ENCODE measurements at regions not wholly inside any gene's neighbourhood (a gene's known extent, or its start where the extent isn't known, plus 50 kb on each side); places are given as distances from the start of the nearest gene placed in this dataset.

DNA sequence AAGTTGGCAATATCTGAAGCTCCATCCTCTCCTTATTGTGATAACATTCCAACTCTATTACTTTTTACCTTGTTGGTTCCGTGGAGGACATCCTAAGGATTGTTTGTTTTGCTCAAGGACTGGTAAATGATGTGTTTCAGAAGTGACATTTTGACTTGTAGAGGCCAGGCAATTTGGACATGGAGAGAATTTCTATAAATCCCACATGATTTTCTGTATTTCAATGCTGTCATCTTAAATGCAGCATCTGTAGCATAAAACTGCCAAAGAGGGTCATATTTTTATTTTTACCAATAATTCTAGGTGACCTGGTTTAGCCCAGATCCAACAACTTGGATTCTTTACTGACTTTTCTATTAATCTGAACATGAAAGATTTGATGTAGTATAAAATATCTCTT is 328.4 kb downstream of the BMP4 start:
- H3K4me1 ChIP-seq = peaks cover 0 to 4% (median 0%) of the 10 kb centered on the region in 4 donors
- no peak overlapping the region for H3K4me3 ChIP-seq
- WGBS, 2 donors = 69 to 76% methylated on average over 1 of the region's 1 CpG
- H3K27ac ChIP-seq = no peak overlapping the region
- H3K9me3 ChIP-seq = no peaks in the 10 kb centered on the region
- DNase-seq (ENCODE audit: low spot score in 2 of 2) = no peak
- no peaks in the 10 kb centered on the region for H3K27me3 ChIP-seq
- H3K36me3 ChIP-seq = no peaks in the 10 kb centered on the region
- TF ChIP-seq EP300 (IDR thresholded peaks at IDR 0.05) (no peak), POLR2A (IDR thresholded peaks at IDR 0.05) (no peak)
- TF ChIP-seq, protein P1, sequence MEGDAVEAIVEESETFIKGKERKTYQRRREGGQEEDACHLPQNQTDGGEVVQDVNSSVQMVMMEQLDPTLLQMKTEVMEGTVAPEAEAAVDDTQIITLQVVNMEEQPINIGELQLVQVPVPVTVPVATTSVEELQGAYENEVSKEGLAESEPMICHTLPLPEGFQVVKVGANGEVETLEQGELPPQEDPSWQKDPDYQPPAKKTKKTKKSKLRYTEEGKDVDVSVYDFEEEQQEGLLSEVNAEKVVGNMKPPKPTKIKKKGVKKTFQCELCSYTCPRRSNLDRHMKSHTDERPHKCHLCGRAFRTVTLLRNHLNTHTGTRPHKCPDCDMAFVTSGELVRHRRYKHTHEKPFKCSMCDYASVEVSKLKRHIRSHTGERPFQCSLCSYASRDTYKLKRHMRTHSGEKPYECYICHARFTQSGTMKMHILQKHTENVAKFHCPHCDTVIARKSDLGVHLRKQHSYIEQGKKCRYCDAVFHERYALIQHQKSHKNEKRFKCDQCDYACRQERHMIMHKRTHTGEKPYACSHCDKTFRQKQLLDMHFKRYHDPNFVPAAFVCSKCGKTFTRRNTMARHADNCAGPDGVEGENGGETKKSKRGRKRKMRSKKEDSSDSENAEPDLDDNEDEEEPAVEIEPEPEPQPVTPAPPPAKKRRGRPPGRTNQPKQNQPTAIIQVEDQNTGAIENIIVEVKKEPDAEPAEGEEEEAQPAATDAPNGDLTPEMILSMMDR (IDR thresholded peaks at IDR 0.05) = no peak

DNA sequence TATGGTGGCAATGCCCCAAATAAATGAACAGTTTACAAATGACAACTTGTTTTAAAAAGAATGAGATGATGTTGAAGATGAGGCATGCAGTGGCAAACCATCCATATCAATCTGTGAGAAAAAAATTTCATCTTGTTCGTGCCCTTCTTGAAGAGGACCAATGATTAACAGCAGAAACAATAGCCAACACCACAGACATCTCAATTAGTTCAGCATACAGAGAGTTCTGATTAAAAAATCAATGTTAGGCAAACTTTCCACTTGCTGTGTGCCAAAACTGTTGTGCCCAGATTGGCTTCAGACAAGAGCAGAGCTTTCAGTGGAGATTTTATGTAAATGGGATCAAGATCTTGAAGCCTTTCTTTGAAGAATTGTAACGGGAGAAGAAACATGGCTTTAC is 329.9 kb downstream of the BMP4 start:
- 79 to 90% methylated on average over 2 of the region's 2 CpGs for WGBS, 2 donors
- H3K4me3 ChIP-seq = no peak overlapping the region
- H3K36me3 ChIP-seq = no peaks in the 10 kb centered on the region
- TF ChIP-seq POLR2A (IDR thresholded peaks at IDR 0.05) (no peak), EP300 (IDR thresholded peaks at IDR 0.05) (no peak)
- TF ChIP-seq, protein P1 (IDR thresholded peaks at IDR 0.05) = no peak
- H3K27ac ChIP-seq = no peak overlapping the region
- H3K9me3 ChIP-seq = no peaks in the 10 kb centered on the region
- H3K27me3 ChIP-seq = no peaks in the 10 kb centered on the region
- no peak for DNase-seq (ENCODE audit: low spot score in 2 of 2)
- H3K4me1 ChIP-seq = peaks cover 0 to 4% (median 0%) of the 10 kb centered on the region in 4 donors

DNA sequence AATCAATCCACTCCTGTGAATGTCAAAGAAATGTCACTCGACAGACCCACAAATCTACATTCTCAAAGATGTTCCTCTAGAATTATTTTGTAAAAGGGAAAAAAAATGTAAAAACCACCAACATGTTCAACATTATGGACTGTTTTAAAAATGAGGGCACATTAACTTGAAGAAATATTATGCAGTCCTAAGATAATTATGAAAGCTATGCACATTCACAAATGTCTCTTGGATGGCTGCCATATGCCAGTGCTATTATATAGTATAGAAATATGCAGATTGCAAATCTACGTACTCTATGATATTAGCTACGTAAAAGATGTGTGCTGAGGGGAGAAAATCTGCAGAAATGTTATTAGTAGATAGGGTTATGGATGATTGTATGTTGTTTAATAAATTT is 334.2 kb downstream of the BMP4 start:
- H3K36me3 ChIP-seq = no peaks in the 10 kb centered on the region
- H3K27me3 ChIP-seq = no peaks in the 10 kb centered on the region
- H3K27ac ChIP-seq = no peak overlapping the region
- H3K4me3 ChIP-seq = no peak overlapping the region
- DNase-seq (ENCODE audit: low spot score in 2 of 2) = no peak
- TF ChIP-seq, protein P1 (IDR thresholded peaks at IDR 0.05) = no peak
- TF ChIP-seq POLR2A (IDR thresholded peaks at IDR 0.05) (no peak), EP300 (IDR thresholded peaks at IDR 0.05) (no peak)
- no peaks in the 10 kb centered on the region for H3K9me3 ChIP-seq
- peaks cover 0 to 4% (median 0%) of the 10 kb centered on the region in 4 donors for H3K4me1 ChIP-seq
- WGBS, 2 donors = 61 to 79% methylated on average over 3 of the region's 3 CpGs

DNA sequence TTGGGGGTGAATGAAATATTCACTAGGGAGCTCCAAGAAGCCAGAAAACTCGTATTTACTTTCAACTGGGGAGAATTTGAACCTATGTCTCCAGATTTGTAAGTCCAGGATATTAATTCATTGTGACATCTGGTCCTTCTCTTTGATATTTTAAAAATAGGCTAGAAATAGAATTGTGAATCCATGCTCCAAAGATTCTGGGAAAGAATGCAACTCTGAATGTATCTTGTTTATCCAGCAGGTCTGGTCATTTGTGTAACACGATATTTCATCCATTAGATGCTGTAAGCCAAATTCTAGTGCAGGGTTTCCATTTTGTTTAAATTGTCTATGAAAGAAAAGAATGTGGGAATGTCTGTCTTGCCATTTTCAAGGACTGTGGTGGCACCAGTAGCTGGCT is 334.7 kb downstream of the BMP4 start:
- DNase-seq (ENCODE audit: low spot score in 2 of 2) = no peak
- H3K4me1 ChIP-seq = peaks cover 0 to 4% (median 0%) of the 10 kb centered on the region in 4 donors
- H3K4me3 ChIP-seq = no peak overlapping the region
- no peak for TF ChIP-seq POLR2A (IDR thresholded peaks at IDR 0.05)
- TF ChIP-seq, protein P1 (IDR thresholded peaks at IDR 0.05) = no peak
- no peak for TF ChIP-seq EP300 (IDR thresholded peaks at IDR 0.05)
- no peak overlapping the region for H3K27ac ChIP-seq
- no peaks in the 10 kb centered on the region for H3K9me3 ChIP-seq
- H3K27me3 ChIP-seq = no peaks in the 10 kb centered on the region
- H3K36me3 ChIP-seq = no peaks in the 10 kb centered on the region
- WGBS, 2 donors = 56 to 60% methylated on average over 2 of the region's 2 CpGs

DNA sequence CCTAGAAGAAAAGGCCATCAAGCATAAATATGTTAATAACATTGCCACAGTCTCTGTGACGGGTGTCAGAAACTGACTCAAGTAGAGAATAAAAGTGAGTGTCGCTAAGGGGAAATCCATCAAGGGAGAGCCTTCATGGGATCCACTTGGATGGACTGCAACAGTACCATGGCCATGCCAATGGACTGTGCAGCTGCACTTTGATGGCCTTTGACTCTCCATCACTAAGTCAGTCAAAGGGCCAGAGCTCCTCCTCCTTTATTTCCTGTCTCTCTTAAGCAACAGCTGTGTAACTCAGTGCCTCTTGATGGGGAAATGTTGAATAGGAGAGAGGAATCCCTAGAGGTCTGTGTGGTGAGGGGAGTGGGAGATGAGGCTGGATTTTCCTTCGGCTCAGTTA is 335.2 kb downstream of the BMP4 start:
- WGBS, 2 donors = 84 to 94% methylated on average over 3 of the region's 3 CpGs
- Histone ChIP-seq H3K27ac (no peak overlapping the region), H3K4me1 (peaks cover 0 to 4% (median 0%) of the 10 kb centered on the region in 4 donors), H3K36me3 (no peaks in the 10 kb centered on the region), H3K9me3 (no peaks in the 10 kb centered on the region), H3K4me3 (no peak overlapping the region), H3K27me3 (no peaks in the 10 kb centered on the region)
- TF ChIP-seq, protein P1 (IDR thresholded peaks at IDR 0.05) = no peak
- TF ChIP-seq POLR2A (IDR thresholded peaks at IDR 0.05) (no peak), EP300 (IDR thresholded peaks at IDR 0.05) (no peak)
- no peak for DNase-seq (ENCODE audit: low spot score in 2 of 2)
